ENCODE measurements at regions not wholly inside any gene's neighbourhood (a gene's known extent, or its start where the extent isn't known, plus 50 kb on each side); places are given as distances from the start of the nearest gene placed in this dataset.

DNA sequence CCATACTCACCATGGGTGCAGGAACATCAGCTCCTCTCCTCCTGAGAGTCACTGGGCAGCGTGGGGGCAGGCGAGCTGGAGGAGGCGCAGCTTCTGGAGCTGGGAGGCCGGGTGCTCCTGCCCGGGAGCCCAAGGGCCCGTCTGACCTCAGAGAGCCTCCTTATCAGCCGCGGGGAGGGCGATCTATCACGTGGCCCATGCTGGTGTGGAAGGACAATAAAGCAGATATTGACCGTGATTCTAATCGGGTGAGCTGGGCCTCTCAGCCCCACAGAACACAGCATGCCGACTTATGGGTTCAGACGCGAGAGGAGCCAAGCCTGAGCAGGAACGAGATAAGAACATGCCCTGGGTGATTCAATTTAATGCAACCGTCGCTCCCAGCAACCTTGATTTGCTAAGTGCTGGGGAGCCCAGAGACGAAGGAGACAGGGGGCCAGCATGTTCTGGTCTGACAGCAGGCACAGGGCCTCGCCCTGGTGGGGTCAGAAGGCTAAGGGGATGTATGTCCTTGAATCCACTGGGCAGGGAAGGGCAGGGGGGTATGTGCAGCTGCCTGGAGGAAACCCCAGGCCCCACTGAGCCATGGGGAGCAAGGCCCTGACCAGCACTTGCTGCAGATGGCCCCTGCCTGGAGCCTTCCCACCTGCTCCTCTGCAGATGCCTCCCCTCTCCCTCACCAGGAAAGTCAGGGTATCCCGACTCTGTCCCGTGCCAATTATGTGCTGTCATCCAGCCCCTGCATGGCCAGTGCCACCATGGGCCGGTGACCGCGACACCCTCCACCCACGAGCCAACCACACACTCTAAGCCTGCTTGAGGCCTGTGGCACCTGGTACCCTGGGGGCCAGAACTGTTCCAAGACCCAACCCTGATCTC is 95.3 kb upstream of the RET start:
- no peak for DNase-seq (ENCODE audit: low spot score)
- no peaks in the 10 kb centered on the region for H3K36me3 Mint-ChIP-seq
- H3K4me1 Mint-ChIP-seq, result peaks cover 8% of the 10 kb centered on the region
- H3K27me3 Mint-ChIP-seq (ENCODE audit: insufficient read depth, low read depth), result peaks cover 8% of the 10 kb centered on the region
- no peak overlapping the region for H3K4me3 Mint-ChIP-seq
- Histone ChIP-seq H3K36me3 (no peaks in the 10 kb centered on the region), H2AFZ (replicated peaks) (no peak overlapping the region), H4K20me1 (ENCODE audit: low read depth) (no peaks in the 10 kb centered on the region), H3K27ac (no peak overlapping the region), H3K4me2 (no peak overlapping the region), H3K27me3 (no peaks in the 10 kb centered on the region), H3K4me1 (no peaks in the 10 kb centered on the region), H3K4me3 (no peak overlapping the region), H3F3A (ENCODE audit: low read depth) (no peaks in the 10 kb centered on the region), H3K9me3 (ENCODE audit: low read depth) (no peaks in the 10 kb centered on the region), H3K9ac (no peak overlapping the region), H3K79me2 (ENCODE audit: low read depth) (no peaks in the 10 kb centered on the region)
- peak overlapping the region; percentile 66 for H3K27ac Mint-ChIP-seq
- no peaks in the 10 kb centered on the region for H3K9me3 Mint-ChIP-seq
- no peak for TF ChIP-seq EZH2 (IDR thresholded peaks at IDR 0.05)
- no peak for TF ChIP-seq EZH2phosphoT487 (IDR thresholded peaks at IDR 0.05)
- TF ChIP-seq, protein P1, sequence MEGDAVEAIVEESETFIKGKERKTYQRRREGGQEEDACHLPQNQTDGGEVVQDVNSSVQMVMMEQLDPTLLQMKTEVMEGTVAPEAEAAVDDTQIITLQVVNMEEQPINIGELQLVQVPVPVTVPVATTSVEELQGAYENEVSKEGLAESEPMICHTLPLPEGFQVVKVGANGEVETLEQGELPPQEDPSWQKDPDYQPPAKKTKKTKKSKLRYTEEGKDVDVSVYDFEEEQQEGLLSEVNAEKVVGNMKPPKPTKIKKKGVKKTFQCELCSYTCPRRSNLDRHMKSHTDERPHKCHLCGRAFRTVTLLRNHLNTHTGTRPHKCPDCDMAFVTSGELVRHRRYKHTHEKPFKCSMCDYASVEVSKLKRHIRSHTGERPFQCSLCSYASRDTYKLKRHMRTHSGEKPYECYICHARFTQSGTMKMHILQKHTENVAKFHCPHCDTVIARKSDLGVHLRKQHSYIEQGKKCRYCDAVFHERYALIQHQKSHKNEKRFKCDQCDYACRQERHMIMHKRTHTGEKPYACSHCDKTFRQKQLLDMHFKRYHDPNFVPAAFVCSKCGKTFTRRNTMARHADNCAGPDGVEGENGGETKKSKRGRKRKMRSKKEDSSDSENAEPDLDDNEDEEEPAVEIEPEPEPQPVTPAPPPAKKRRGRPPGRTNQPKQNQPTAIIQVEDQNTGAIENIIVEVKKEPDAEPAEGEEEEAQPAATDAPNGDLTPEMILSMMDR (IDR thresholded peaks at IDR 0.05), result no peak

DNA sequence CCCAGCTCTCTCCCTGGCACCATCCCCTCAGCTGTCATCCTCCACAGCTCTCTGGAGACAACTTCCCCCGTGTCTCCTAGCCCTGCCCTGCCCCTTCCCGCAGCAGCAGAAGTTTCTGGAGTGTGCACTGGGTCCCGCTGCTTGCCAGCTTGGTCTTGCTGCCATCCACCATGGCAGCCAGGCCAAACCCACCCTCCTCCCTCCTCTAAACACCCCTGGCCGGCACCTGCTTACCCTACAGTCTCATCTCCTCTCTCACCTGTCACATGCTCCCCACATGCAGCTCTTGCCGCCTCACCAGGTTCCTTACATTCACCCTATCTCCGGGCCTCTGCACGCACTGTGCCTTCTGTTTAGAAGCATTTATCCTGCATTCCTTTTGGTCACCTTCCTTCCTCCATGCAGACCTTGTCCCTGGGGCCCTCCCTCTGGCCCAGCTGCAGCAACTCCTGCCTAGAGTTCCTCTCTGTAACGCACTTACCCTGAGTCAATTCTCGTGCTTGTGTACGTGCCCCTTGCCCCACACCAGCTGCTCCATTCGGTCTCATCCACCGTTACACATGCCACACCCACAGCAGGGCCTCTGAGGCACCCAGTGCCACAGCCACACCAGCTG is 93.9 kb upstream of the RET start:
- Histone ChIP-seq H3K27me3 (no peaks in the 10 kb centered on the region), H3K79me2 (ENCODE audit: low read depth) (no peaks in the 10 kb centered on the region), H3F3A (ENCODE audit: low read depth) (no peaks in the 10 kb centered on the region), H3K9ac (no peak overlapping the region), H4K20me1 (ENCODE audit: low read depth) (no peaks in the 10 kb centered on the region), H3K36me3 (no peaks in the 10 kb centered on the region), H3K27ac (no peak overlapping the region), H2AFZ (replicated peaks) (no peak overlapping the region), H3K4me1 (no peaks in the 10 kb centered on the region), H3K4me2 (no peak overlapping the region), H3K9me3 (ENCODE audit: low read depth) (no peaks in the 10 kb centered on the region), H3K4me3 (no peak overlapping the region)
- H3K9me3 Mint-ChIP-seq, result no peaks in the 10 kb centered on the region
- H3K27me3 Mint-ChIP-seq (ENCODE audit: insufficient read depth, low read depth), result peaks cover 11% of the 10 kb centered on the region
- H3K4me3 Mint-ChIP-seq, result no peak overlapping the region
- TF ChIP-seq EZH2phosphoT487 (IDR thresholded peaks at IDR 0.05) (no peak), EZH2 (IDR thresholded peaks at IDR 0.05) (no peak)
- TF ChIP-seq, protein P1 (IDR thresholded peaks at IDR 0.05), result no peak
- H3K4me1 Mint-ChIP-seq, result peaks cover 8% of the 10 kb centered on the region
- no peak overlapping the region for H3K27ac Mint-ChIP-seq
- no peak for DNase-seq (ENCODE audit: low spot score)
- H3K36me3 Mint-ChIP-seq, result no peaks in the 10 kb centered on the region

DNA sequence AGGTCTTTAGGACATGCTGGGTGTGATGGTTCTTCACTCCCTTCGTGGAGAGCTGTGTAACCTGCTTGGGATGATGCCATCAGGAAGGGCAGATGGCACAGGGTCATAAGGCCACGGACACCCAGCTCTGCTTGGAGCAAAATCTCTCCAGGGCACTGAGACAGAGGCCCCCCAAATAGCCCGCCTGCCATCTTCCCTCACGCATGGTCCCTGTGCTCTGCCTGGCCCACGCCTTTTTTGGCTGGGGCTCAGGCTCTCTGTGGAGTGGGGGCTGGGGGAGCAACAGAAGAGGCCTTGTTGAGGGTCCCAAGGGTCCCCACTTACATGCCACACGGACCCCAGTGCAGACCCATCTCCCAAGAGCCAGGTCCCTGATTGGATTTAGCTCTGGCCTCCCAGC is 93.3 kb upstream of the RET start:
- H3K4me1 Mint-ChIP-seq, result peaks cover 8% of the 10 kb centered on the region
- no peak for DNase-seq (ENCODE audit: low spot score)
- peaks cover 11% of the 10 kb centered on the region for H3K27me3 Mint-ChIP-seq (ENCODE audit: insufficient read depth, low read depth)

More for the DNA sequence above, 93.3 kb upstream of the RET start:
- Histone ChIP-seq H3K79me2 (ENCODE audit: low read depth) (no peaks in the 10 kb centered on the region), H3F3A (ENCODE audit: low read depth) (no peaks in the 10 kb centered on the region), H3K27ac (no peak overlapping the region), H3K36me3 (no peaks in the 10 kb centered on the region), H3K27me3 (no peaks in the 10 kb centered on the region), H4K20me1 (ENCODE audit: low read depth) (no peaks in the 10 kb centered on the region), H3K9ac (no peak overlapping the region), H2AFZ (replicated peaks) (no peak overlapping the region), H3K4me3 (no peak overlapping the region), H3K9me3 (ENCODE audit: low read depth) (no peaks in the 10 kb centered on the region), H3K4me2 (no peak overlapping the region), H3K4me1 (no peaks in the 10 kb centered on the region)
- TF ChIP-seq EZH2phosphoT487 (IDR thresholded peaks at IDR 0.05) (no peak), EZH2 (IDR thresholded peaks at IDR 0.05) (no peak)
- TF ChIP-seq, protein P1 (IDR thresholded peaks at IDR 0.05), result no peak
- no peaks in the 10 kb centered on the region for H3K9me3 Mint-ChIP-seq
- no peaks in the 10 kb centered on the region for H3K36me3 Mint-ChIP-seq
- H3K27ac Mint-ChIP-seq, result no peak overlapping the region
- no peak overlapping the region for H3K4me3 Mint-ChIP-seq
